H9 (cell line): ENCODE measurements at regions not wholly inside any gene's neighbourhood (a gene's known extent, or its start where the extent isn't known, plus 50 kb on each side); places are given as distances from the start of the nearest gene placed in this dataset.

Experiments used
- DNase-seq: peaks from one replicate; pipeline ENCODE4 v3.0.0-alpha.2; 2017
- H2AFZ ChIP-seq: one replicate; pipeline ENCODE4 v1.6.1; 2013; ENCODE audit warnings: mild to moderate bottlenecking, low read length, control low read depth, moderate library complexity
- H2AK5ac ChIP-seq: 2 replicates; pipeline ENCODE4 v1.6.1; 2013; ENCODE audit warnings: low read length, control low read depth, mixed read lengths; ENCODE audit not compliant: insufficient read length
- H2BK120ac ChIP-seq: one replicate; pipeline ENCODE4 v1.6.1; 2013; ENCODE audit warnings: low read depth, mild to moderate bottlenecking, low read length, control low read depth, inconsistent platforms; ENCODE audit not compliant: poor library complexity, severe bottlenecking
- H2BK12ac ChIP-seq: 2 replicates; pipeline ENCODE4 v1.6.1; 2013; ENCODE audit warnings: low read length, control low read depth, mixed read lengths, low read depth; ENCODE audit not compliant: insufficient read length
- H2BK15ac ChIP-seq: 2 replicates; pipeline ENCODE4 v1.6.1; 2013; ENCODE audit warnings: low read depth, low read length, control low read depth
- H2BK20ac ChIP-seq: one replicate; pipeline ENCODE4 v1.6.1; 2013; ENCODE audit warnings: low read depth, mild to moderate bottlenecking, low read length, control low read depth, inconsistent platforms; ENCODE audit not compliant: poor library complexity, severe bottlenecking
- H2BK5ac ChIP-seq: 2 replicates; pipeline ENCODE4 v1.6.1; 2013; ENCODE audit warnings: low read length, control low read depth, mixed read lengths; ENCODE audit not compliant: insufficient read length
- H3K14ac ChIP-seq: 2 replicates; pipeline ENCODE4 v1.6.1; 2013; ENCODE audit warnings: low read length, control low read depth; ENCODE audit not compliant: insufficient read depth
- H3K18ac ChIP-seq: 2 replicates; pipeline ENCODE4 v1.6.1; 2013; ENCODE audit warnings: low read depth, mild to moderate bottlenecking, mixed read lengths, low read length, control low read depth; ENCODE audit not compliant: insufficient read length
- H3K23ac ChIP-seq: 2 replicates; pipeline ENCODE4 v1.6.1; 2013; ENCODE audit warnings: low read length, control low read depth, mixed read lengths, low read depth; ENCODE audit not compliant: insufficient read length
- H3K23me2 ChIP-seq: 2 replicates; pipeline ENCODE4 v1.6.1; 2013; ENCODE audit warnings: low read depth, mild to moderate bottlenecking, mixed read lengths, low read length, control low read depth; ENCODE audit not compliant: insufficient read length, poor library complexity, severe bottlenecking
- H3K27ac ChIP-seq: 2 replicates; pipeline ENCODE4 v1.5.1; 2013; ENCODE audit warnings: low read length, control low read depth, mixed read lengths, low read depth; ENCODE audit not compliant: insufficient read length
- H3K27me3 ChIP-seq: 2 replicates; pipeline ENCODE4 v1.6.1; 2013; ENCODE audit warnings: low read length, control low read depth, inconsistent platforms; ENCODE audit not compliant: insufficient read depth
- H3K4ac ChIP-seq: 2 replicates; pipeline ENCODE4 v1.6.1; 2013; ENCODE audit warnings: low read depth, mild to moderate bottlenecking, control low read depth, inconsistent platforms, low read length, moderate library complexity
- H3K4me1 ChIP-seq: 2 replicates; pipeline ENCODE4 v1.6.1; 2013; ENCODE audit warnings: low read length, control low read depth, inconsistent platforms; ENCODE audit not compliant: insufficient read depth
- H3K4me2 ChIP-seq: 2 replicates; pipeline ENCODE4 v1.6.1; 2013; ENCODE audit warnings: low read length, control low read depth, mixed read lengths; ENCODE audit not compliant: insufficient read length, insufficient read depth
- H3K56ac ChIP-seq: 2 replicates; pipeline ENCODE4 v1.6.1; 2013; ENCODE audit warnings: low read depth, mild to moderate bottlenecking, mixed read lengths, low read length, control low read depth; ENCODE audit not compliant: insufficient read length
- H3K79me1 ChIP-seq: 2 replicates; pipeline ENCODE4 v1.6.1; 2013; ENCODE audit warnings: low read depth, mild to moderate bottlenecking, moderate library complexity, low read length, control low read depth, inconsistent platforms; ENCODE audit not compliant: insufficient read depth, poor library complexity, severe bottlenecking
- H3K79me2 ChIP-seq: 2 replicates; pipeline ENCODE4 v1.6.1; 2013; ENCODE audit warnings: low read length, control low read depth, inconsistent platforms; ENCODE audit not compliant: insufficient read depth
- H3K9ac ChIP-seq: 2 replicates; pipeline ENCODE4 v1.6.1; 2013; ENCODE audit warnings: low read length, control low read depth, mixed read lengths; ENCODE audit not compliant: insufficient read length; ENCODE audit errors: extremely low read depth
- H3K9me3 ChIP-seq: one replicate; pipeline ENCODE4 v1.6.1; 2013; ENCODE audit warnings: low read depth, low read length, inconsistent platforms; ENCODE audit not compliant: control insufficient read depth
- H3T11ph ChIP-seq: one replicate; pipeline ENCODE4 v1.6.1; 2013; ENCODE audit warnings: mild to moderate bottlenecking, low read length, control low read depth, inconsistent platforms
- H4K20me1 ChIP-seq: one replicate; pipeline ENCODE4 v1.6.1; 2013; ENCODE audit not compliant: control insufficient read depth, insufficient read length, insufficient read depth
- H4K5ac ChIP-seq: 2 replicates; pipeline ENCODE4 v1.6.1; 2013; ENCODE audit warnings: low read depth, mild to moderate bottlenecking, mixed read lengths, low read length, control low read depth; ENCODE audit not compliant: insufficient read length
- H4K8ac ChIP-seq: replicated peaks from 2 replicates; pipeline ENCODE4 v1.6.1; 2013; ENCODE audit warnings: low read length, control low read depth, mixed read lengths, low read depth; ENCODE audit not compliant: insufficient read length
- H4K91ac ChIP-seq: 2 replicates; pipeline ENCODE4 v1.6.1; 2013; ENCODE audit warnings: low read depth, mild to moderate bottlenecking, moderate library complexity, mixed read lengths, low read length, control low read depth; ENCODE audit not compliant: insufficient read length
- H3K27ac Mint-ChIP-seq, 3 experiments: 2 replicates in 2 of 3; 3 replicates in 1 of 3; pipeline ENCODE4 v1.8.0; 2020 to 2021; ENCODE audit warnings: mixed read lengths in 3 of 3, mild to moderate bottlenecking in 1 of 3, moderate library complexity in 1 of 3
- H3K27me3 Mint-ChIP-seq: 2 replicates; pipeline ENCODE4 v1.8.0; 2021; ENCODE audit warnings: low read depth, mild to moderate bottlenecking, moderate library complexity, mixed read lengths
- H3K36me3 Mint-ChIP-seq, 3 experiments: 2 replicates in 2 of 3; 3 replicates in 1 of 3; pipeline ENCODE4 v1.8.0; 2020 to 2021; ENCODE audit warnings: low read depth in 3 of 3, mixed read lengths in 3 of 3; ENCODE audit not compliant: insufficient read depth in 1 of 3
- H3K4me1 Mint-ChIP-seq, 2 experiments: 2 replicates each; pipeline ENCODE4 v1.8.0; 2020; ENCODE audit warnings: mixed read lengths in 2 of 2
- H3K4me3 Mint-ChIP-seq, 2 experiments: 2 replicates in 1 of 2; 3 replicates in 1 of 2; pipeline ENCODE4 v1.8.0; 2020 to 2021; ENCODE audit warnings: mild to moderate bottlenecking in 2 of 2, mixed read lengths in 2 of 2, moderate library complexity in 1 of 2
- H3K9me3 Mint-ChIP-seq, 2 experiments: 2 replicates in 1 of 2; 3 replicates in 1 of 2; pipeline ENCODE4 v1.8.0; 2020; ENCODE audit warnings: mild to moderate bottlenecking in 2 of 2, mixed read lengths in 2 of 2, moderate library complexity in 1 of 2
- CTCF ChIP-seq: fragments of 200-600 bp; sonication (generic); conservative IDR thresholded peaks from 3 replicates; pipeline ENCODE4 v1.8.0; 2021; ENCODE audit warnings: antibody characterized with exemption, mild to moderate bottlenecking

- Histone ChIP-seq H3K4ac (no peak overlapping the region), H2BK120ac (no peak overlapping the region), H4K8ac (no peak overlapping the region), H2BK20ac (no peak overlapping the region), H3K79me2 (no peaks in the 10 kb centered on the region), H2AFZ (no peak overlapping the region), H3K27me3 (no peaks in the 10 kb centered on the region), H3K9me3 (no peaks in the 10 kb centered on the region), H4K20me1 (no peaks in the 10 kb centered on the region), H4K5ac (no peak overlapping the region), H3K4me1 (no peaks in the 10 kb centered on the region), H3K56ac (no peak overlapping the region), H3K27ac (no peak overlapping the region), H2BK15ac (no peak overlapping the region), H3K9ac (no peak overlapping the region), H3K14ac (no peak overlapping the region), H4K91ac (no peak overlapping the region), H2BK12ac (no peak overlapping the region), H3K4me2 (no peak overlapping the region), H2AK5ac (no peak overlapping the region), H3K18ac (no peak overlapping the region), H3K23me2 (no peaks in the 10 kb centered on the region), H3K23ac (no peak overlapping the region), H3T11ph (no peak overlapping the region), H3K79me1 (no peaks in the 10 kb centered on the region), H2BK5ac (no peak overlapping the region)
- no peak for DNase-seq
- Mint-ChIP-seq H3K27me3 (peaks cover 3% of the 10 kb centered on the region), H3K27ac (no peak overlapping the region), H3K36me3 (no peaks in the 10 kb centered on the region), H3K4me3 (no peak overlapping the region), H3K9me3 (no peaks in the 10 kb centered on the region; a peak in 2 of 5 replicates), H3K4me1 (no peaks in the 10 kb centered on the region)
- TF ChIP-seq CTCF: no peak
Measured at GRCh38 chr17:14759325-14759724, 458.4 kb downstream of the HS3ST3B1 start.
